Fibroblast of villous mesenchyme (primary cell): ENCODE measurements at regions not wholly inside any gene's neighbourhood (a gene's known extent, or its start where the extent isn't known, plus 50 kb on each side); places are given as distances from the start of the nearest gene placed in this dataset.

ENCODE experiments used
- DNase-seq: peaks from one replicate; pipeline ENCODE4 v3.0.0-alpha.2; 2010; ENCODE audit warnings: low read depth
- H3K4me3 ChIP-seq: 2 replicates; pipeline ENCODE4 v1.5.1; 2011; ENCODE audit warnings: low read depth, mild to moderate bottlenecking, low read length
- CTCF ChIP-seq: IDR thresholded peaks from 2 replicates; pipeline ENCODE4 v1.5.1; 2012; ENCODE audit warnings: low read depth, mild to moderate bottlenecking, low read length; ENCODE audit not compliant: insufficient read depth

- no peak for TF ChIP-seq CTCF
- H3K4me3 ChIP-seq, result no peak overlapping the region
- no peak for DNase-seq
Measured at GRCh38 chr16:54425068-54425467, 138.5 kb upstream of the IRX3 start.

GRCh38 chr16:54424043-54424451, 137.5 kb upstream of the IRX3 start:
- H3K4me3 ChIP-seq, result no peak overlapping the region
- no peak for TF ChIP-seq CTCF
- DNase-seq, result no peak

- DNase-seq, result no peak
- no peak for TF ChIP-seq CTCF
- no peak overlapping the region for H3K4me3 ChIP-seq
Measured at GRCh38 chr16:54422569-54422978, 136.0 kb upstream of the IRX3 start.

GRCh38 chr16:54422159-54422558, 135.6 kb upstream of the IRX3 start:
- DNase-seq, result no peak
- no peak overlapping the region for H3K4me3 ChIP-seq
- TF ChIP-seq CTCF, result no peak

- H3K4me3 ChIP-seq, result no peak overlapping the region
Measured at GRCh38 chr16:54421220-54421619, 134.6 kb upstream of the IRX3 start.

GRCh38 chr16:54418903-54419302, 132.3 kb upstream of the IRX3 start:
- no peak for DNase-seq
- no peak for TF ChIP-seq CTCF
- H3K4me3 ChIP-seq, result no peak overlapping the region

More at GRCh38 chr16:54421220-54421619, 134.6 kb upstream of the IRX3 start:
- TF ChIP-seq CTCF, result no peak
- DNase-seq, result no peak

GRCh38 chr16:54417384-54417783, 130.8 kb upstream of the IRX3 start:
- TF ChIP-seq CTCF, result no peak
- no peak overlapping the region for H3K4me3 ChIP-seq
- no peak for DNase-seq
